Endothelial cell of umbilical vein (primary cell): ENCODE measurements at regions not wholly inside any gene's neighbourhood (a gene's known extent, or its start where the extent isn't known, plus 50 kb on each side); places are given as distances from the start of the nearest gene placed in this dataset.

Experiments used
- BruUV-seq: library from RNA; stranded (reverse); fragments of 400-500 nt; replicated peaks from 2 replicates; lab custom pipeline; 2021; lab: Mats Ljungman, UMichigan
- CTCF ChIA-PET: fragments of 300-600, 350-600 bp; sonication (Branson Sonifier 250); formaldehyde crosslinking; loops from one replicate; lab custom pipeline; 2021; ENCODE audit warnings: antibody characterized with exemption, inconsistent platforms; lab: Charles Lee
- POLR2A ChIA-PET: fragments of 300-600, 350-600 bp; sonication (Branson Sonifier 250); formaldehyde crosslinking; loops from one replicate; lab custom pipeline; 2021; ENCODE audit warnings: antibody characterized with exemption, inconsistent platforms; lab: Charles Lee
- DNase-seq: peaks from one replicate; pipeline ENCODE4 v3.0.0-alpha.2; 2011; ENCODE audit warnings: low read depth, low spot score
- FAIRE-seq: peaks from 2 replicates; lab custom pipeline; 2011; peaks lifted over from hg19 to GRCh38; lab: Jason Lieb, UNC
- H2AFZ ChIP-seq: 2 replicates; pipeline ENCODE4 v1.6.0; 2012; ENCODE audit warnings: low read depth, low read length, control low read depth, inconsistent platforms
- H3K27ac ChIP-seq: 2 replicates; pipeline ENCODE4 v1.5.1; 2011; ENCODE audit warnings: low read depth, mild to moderate bottlenecking, control low read depth, low read length, moderate library complexity; ENCODE audit not compliant: insufficient read depth
- H3K27me3 ChIP-seq, 2 experiments: 2 replicates each; pipeline versions ENCODE4 v1.6.0 to v1.6.1; 2011; ENCODE audit warnings: low read length in 2 of 2, mixed read lengths in 1 of 2; ENCODE audit not compliant: control insufficient read depth in 2 of 2, insufficient read depth in 2 of 2
- H3K36me3 ChIP-seq, 2 experiments: 2 replicates in 1 of 2; 3 replicates in 1 of 2; pipeline ENCODE4 v1.5.1; 2011; ENCODE audit warnings: low read length in 2 of 2, mild to moderate bottlenecking in 1 of 2, moderate library complexity in 1 of 2; ENCODE audit not compliant: control insufficient read depth in 2 of 2, insufficient read depth in 2 of 2; ENCODE audit errors: extremely low read depth in 1 of 2
- H3K4me1 ChIP-seq: 3 replicates; pipeline ENCODE4 v1.5.1; 2011; ENCODE audit warnings: mild to moderate bottlenecking, low read length; ENCODE audit not compliant: control insufficient read depth, insufficient read depth; ENCODE audit errors: extremely low read depth
- H3K4me2 ChIP-seq: 2 replicates; pipeline ENCODE4 v1.6.1; 2011; ENCODE audit warnings: low read length, control low read depth, mixed read lengths; ENCODE audit not compliant: insufficient read depth
- H3K4me3 ChIP-seq, 3 experiments: fragments of 200-600 bp in 1 of 3; sonication (generic), shearing (Covaris generic) in 1 of 3; replicated peaks in 1 of 3; 2 replicates each; pipeline ENCODE4 v1.5.1; 2011 to 2016; ENCODE audit warnings: control low read depth in 3 of 3, low read length in 3 of 3, mild to moderate bottlenecking in 2 of 3, inconsistent platforms in 1 of 3, low read depth in 1 of 3, moderate library complexity in 1 of 3; ENCODE audit not compliant: insufficient read depth in 1 of 3
- H3K79me2 ChIP-seq: 2 replicates; pipeline ENCODE4 v1.6.0; 2012; ENCODE audit warnings: low read length, inconsistent platforms; ENCODE audit not compliant: control insufficient read depth, insufficient read depth
- H3K9ac ChIP-seq: replicated peaks from 2 replicates; pipeline ENCODE3; 2011; ENCODE audit warnings: low read length, control low read depth; ENCODE audit not compliant: insufficient read depth; ENCODE audit errors: extremely low read depth
- H3K9me1 ChIP-seq: replicated peaks from 3 replicates; pipeline ENCODE4 v1.6.0; 2011; ENCODE audit warnings: mild to moderate bottlenecking, low read length; ENCODE audit not compliant: control insufficient read depth, insufficient read depth; ENCODE audit errors: extremely low read depth
- H3K9me3 ChIP-seq: replicated peaks from 2 replicates; pipeline ENCODE4 v1.5.1; 2012; ENCODE audit warnings: low read length, inconsistent platforms; ENCODE audit not compliant: control insufficient read depth, insufficient read depth
- H4K20me1 ChIP-seq: replicated peaks from 2 replicates; pipeline ENCODE3; 2011; ENCODE audit warnings: mild to moderate bottlenecking, low read length; ENCODE audit not compliant: control insufficient read depth, insufficient read depth; ENCODE audit errors: extremely low read depth
- CTCF ChIP-seq, 2 donors: IDR thresholded peaks; 1 replicate in 1 of 2; 2 replicates in 1 of 2; pipeline ENCODE4 v1.5.1; 2011; ENCODE audit warnings: low read length in 2 of 2, mild to moderate bottlenecking in 2 of 2, moderate library complexity in 2 of 2, control low read depth in 1 of 2, inconsistent platforms in 1 of 2, low read depth in 1 of 2; ENCODE audit not compliant: insufficient read depth in 1 of 2; ENCODE audit errors: extremely low read depth in 1 of 2
- FOS ChIP-seq: IDR thresholded peaks from 2 replicates; pipeline ENCODE4 v1.6.1; 2011; ENCODE audit warnings: mild to moderate bottlenecking, low read length, moderate library complexity, borderline replicate concordance; ENCODE audit not compliant: insufficient read depth
- GATA2 ChIP-seq: IDR thresholded peaks from 2 replicates; pipeline ENCODE4 v1.7.0; 2011; ENCODE audit warnings: low read depth, mild to moderate bottlenecking, moderate library complexity, mixed read lengths, low read length; ENCODE audit not compliant: insufficient read length, insufficient read depth
- JUN ChIP-seq: IDR thresholded peaks from 2 replicates; pipeline ENCODE4 v1.6.1; 2011; ENCODE audit warnings: borderline replicate concordance, low read depth; ENCODE audit not compliant: insufficient read length, insufficient read depth
- MAX ChIP-seq: IDR thresholded peaks from 2 replicates; pipeline ENCODE4 v1.6.1; 2011; ENCODE audit not compliant: insufficient read depth, insufficient read length
- MYC ChIP-seq: IDR thresholded peaks from one replicate; pipeline ENCODE4 v1.6.1; 2011; ENCODE audit warnings: mild to moderate bottlenecking, low read depth, low read length
- POLR2A ChIP-seq: IDR thresholded peaks from 2 replicates; pipeline ENCODE4 v1.6.1; 2012; ENCODE audit warnings: low read depth, mild to moderate bottlenecking, control low read depth, low read length
- POLR2AphosphoS5 ChIP-seq: IDR thresholded peaks from 2 replicates; pipeline ENCODE4 v1.6.1; 2012; ENCODE audit warnings: low read depth, mild to moderate bottlenecking, control low read depth, low read length, moderate library complexity; ENCODE audit not compliant: insufficient read depth
- dilution Hi-C: fragments of 300-500 bp; cut with MboI; formaldehyde crosslinking; loops from one replicate; pipeline ENCODE4 v1.15.0; 2019; ENCODE audit warnings: low sequenced_read_pairs; ENCODE audit not compliant: extremely low pct_ligation_motif_present
- intact Hi-C: fragments of 100-400 bp; cut with micrococcal nuclease; formaldehyde crosslinking; loops from one replicate; pipeline ENCODE4 v1.10.0; 2022

GRCh38 chr4:123869286-123870215 lies 473.0 kb downstream of the SPRY1 start:
- intact Hi-C loops: no loop called here

More at GRCh38 chr4:123869286-123870215, 473.0 kb downstream of the SPRY1 start:
- Histone ChIP-seq H3K4me1 (no peaks in the 10 kb centered on the region), H3K4me3 (no peak overlapping the region), H3K9me1 (no peaks in the 10 kb centered on the region), H3K27ac (no peak overlapping the region), H2AFZ (no peak overlapping the region), H3K9me3 (no peaks in the 10 kb centered on the region), H3K79me2 (no peaks in the 10 kb centered on the region), H3K27me3 (no peaks in the 10 kb centered on the region), H4K20me1 (no peaks in the 10 kb centered on the region), H3K4me2 (no peak overlapping the region), H3K9ac (no peak overlapping the region), H3K36me3 (no peaks in the 10 kb centered on the region)
- CTCF ChIA-PET: no interaction called here
- dilution Hi-C loops: no loop called here
- BruUV-seq: no TSS peak
- TF ChIP-seq CTCF (IDR thresholded peaks at IDR 0.05; ENCODE audit: extremely low read depth in 1 of 2, insufficient read depth in 1 of 2, low read depth in 1 of 2, low read length in 2 of 2) (no peak), FOS (no peak), POLR2A (no peak), GATA2 (no peak), MAX (no peak), MYC (no peak), JUN (no peak), POLR2AphosphoS5 (no peak)
- POLR2A ChIA-PET: no interaction called here
- no peak for FAIRE-seq
- DNase-seq: no peak
